GM12873 (cell line): ENCODE measurements at regions not wholly inside any gene's neighbourhood (a gene's known extent, or its start where the extent isn't known, plus 50 kb on each side); places are given as distances from the start of the nearest gene placed in this dataset.

Experiments
- CTCF ChIP-seq: IDR thresholded peaks from 2 replicates; pipeline ENCODE4 v1.5.1; 2012; ENCODE audit warnings: low read depth, mild to moderate bottlenecking, moderate library complexity, low read length, control low read depth; ENCODE audit not compliant: insufficient read depth; ENCODE audit errors: missing control alignments

GRCh38 chr6:965343-965742, 272.4 kb upstream of the EXOC2 start:
- no peak for TF ChIP-seq CTCF

DNA sequence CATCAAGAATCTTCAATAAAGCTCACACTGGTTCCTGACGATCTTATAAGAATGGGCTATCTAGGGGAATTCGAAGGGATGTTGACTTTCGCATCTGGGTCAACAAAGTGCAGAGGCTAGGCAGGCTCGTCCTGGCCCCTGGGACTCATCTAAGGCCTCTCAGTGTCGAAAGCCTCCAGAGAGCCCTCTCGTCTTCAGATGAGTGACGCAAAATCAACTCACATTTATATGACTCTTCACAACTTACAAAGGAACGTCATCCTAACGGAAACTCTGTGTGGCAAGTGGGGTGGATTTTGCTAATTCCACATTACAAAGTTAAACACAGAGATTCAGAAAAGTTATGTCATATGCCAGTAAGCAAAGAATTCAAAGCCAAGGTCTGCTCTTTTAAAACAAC, 270.5 kb upstream of the EXOC2 start:
- TF ChIP-seq CTCF = no peak

DNA sequence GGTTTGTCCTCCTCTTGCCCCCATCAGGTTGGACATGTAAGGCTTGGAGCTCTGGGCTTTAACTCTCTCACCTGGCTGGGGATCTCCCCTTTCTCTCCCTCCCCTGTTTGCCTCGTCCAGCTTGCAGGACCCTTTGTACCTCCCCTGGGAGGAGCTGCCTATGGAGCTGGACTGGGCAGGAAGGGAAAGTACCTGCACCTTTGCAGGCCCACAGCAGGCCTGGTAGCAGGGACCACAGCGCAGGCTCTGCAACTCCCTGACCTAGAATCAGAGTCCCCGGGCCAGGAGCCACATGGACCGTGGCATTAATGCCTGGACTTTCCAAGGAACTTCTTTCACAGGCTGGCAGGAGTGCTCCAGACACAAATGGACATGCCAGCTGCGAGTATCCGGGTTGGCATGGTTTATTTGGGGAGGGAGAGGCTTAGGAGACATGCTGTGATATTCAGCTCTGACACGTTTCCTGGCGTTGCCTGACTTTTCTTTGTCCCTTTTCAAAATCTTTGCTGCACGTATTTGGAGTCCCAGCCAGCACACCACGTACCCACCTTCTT, 268.5 kb upstream of the EXOC2 start:
- TF ChIP-seq CTCF = no peak

DNA sequence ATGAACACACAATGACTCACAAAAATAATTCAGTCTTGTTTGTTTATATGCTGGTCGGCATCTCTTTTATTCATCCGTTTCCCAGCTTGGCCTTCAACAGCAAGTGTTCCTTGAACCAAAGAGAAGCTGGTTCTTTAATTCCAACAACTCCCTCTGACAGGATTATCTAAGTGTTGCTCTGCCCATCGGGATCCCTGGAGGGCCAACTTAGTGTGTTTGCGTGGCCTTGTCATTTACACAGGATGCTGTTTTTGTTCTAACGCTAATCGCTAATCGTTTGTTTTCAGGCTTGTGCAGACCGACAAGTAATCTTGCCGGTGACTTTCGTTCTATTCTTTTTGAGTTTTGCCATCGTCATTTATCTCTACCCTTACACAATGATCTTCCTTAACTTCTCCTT, 267.4 kb upstream of the EXOC2 start:
- no peak for TF ChIP-seq CTCF

GRCh38 chr6:958488-958887, 265.5 kb upstream of the EXOC2 start:
- no peak for TF ChIP-seq CTCF

- TF ChIP-seq CTCF = no peak
These were observed 258.7 kb upstream of the EXOC2 start for GRCh38 chr6:951399-952181.

DNA sequence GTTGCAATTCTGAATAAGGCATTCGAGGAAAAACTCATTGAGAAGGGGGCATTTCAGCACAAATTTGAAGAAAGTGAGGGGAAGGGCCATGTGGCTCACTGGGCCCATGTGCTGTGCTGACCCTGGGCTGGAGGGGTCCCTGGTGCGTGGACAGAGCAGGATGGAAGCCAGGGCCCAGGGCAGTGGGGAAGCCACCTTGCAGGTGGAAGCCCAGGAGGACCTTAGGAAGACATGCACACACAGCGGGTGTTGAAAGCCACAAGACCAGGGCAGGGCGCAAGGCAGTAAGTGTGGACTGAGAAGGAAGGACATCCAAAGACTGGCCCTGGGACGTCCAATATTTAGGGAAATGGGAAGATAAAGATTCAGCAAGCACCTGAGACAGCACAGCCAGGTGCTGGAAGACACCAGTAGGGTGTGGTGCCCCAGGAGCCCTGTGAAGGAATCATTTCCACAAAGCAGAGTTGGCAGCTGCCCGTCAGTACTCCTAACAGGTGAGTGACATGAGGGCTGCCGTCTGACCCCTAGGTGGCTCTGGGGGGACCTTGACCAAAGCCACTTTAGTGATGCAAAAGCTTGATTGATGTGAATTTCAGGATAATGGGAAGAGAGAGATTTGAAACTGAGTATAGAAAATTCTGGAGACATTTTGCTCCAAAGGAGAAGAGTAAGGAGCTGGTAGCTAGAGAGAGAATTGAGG, 254.4 kb upstream of the EXOC2 start:
- no peak for TF ChIP-seq CTCF
